ENCODE measurements at regions not wholly inside any gene's neighbourhood (a gene's known extent, or its start where the extent isn't known, plus 50 kb on each side); places are given as distances from the start of the nearest gene placed in this dataset.

DNA sequence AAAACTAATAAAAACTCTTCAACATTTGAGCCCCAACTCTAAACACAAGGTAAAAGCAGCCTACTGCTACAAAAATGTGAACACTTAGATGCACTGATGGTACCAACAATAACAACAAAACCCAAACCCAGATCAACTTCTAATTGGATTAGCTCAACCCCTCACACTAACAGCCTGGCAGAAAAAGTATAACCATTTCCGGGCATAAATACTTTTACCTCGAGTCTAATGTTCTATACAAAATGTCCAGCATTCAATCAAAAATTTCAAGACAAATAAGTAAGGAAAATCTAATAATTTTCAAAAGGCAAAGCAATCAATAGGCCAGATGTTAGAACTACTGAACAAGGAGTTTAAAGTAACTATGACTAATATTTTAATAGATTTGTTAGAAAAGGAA, 303.3 kb downstream of the ARRDC4 start:
- 64 to 79% methylated on average over 2 of the region's 2 CpGs for WGBS, 2 donors

DNA sequence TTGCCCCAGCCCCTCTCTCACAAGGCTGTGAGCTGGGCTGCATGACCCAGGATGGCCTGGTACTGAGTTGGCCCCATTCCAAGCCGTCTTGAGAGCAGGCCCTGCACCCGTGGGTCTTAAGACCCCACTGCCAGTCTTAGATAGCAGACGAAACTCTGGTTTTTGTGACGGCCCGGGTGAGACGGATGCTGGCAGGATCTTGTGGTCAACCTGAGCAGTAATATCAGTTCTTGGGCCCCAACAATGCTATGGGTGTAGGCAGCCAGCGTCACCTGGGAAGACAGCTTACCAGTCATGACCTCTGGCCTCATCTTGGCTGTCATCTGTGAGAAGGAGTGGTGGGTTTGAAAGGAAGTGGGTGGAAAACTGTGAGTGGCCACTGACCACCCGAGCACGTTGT, 305.8 kb downstream of the ARRDC4 start:
- no peak overlapping the region for H3K27ac ChIP-seq
- H3K4me3 ChIP-seq = no peak overlapping the region
- no peaks in the 10 kb centered on the region for H3K36me3 ChIP-seq (replicated peaks in 1 of 2; ENCODE audit: insufficient read depth in 1 of 2, low read depth in 2 of 2)
- intact Hi-C loops (cut with DNase I) = no loop called here
- ATAC-seq (no peak), DNase-seq (no peak)
- WGBS, 2 donors = 72 to 75% methylated on average over 5 to 9 of the region's 9 CpGs
- no peaks in the 10 kb centered on the region for H3K27me3 ChIP-seq
- peaks cover 0 to 7% (median 0%) of the 10 kb centered on the region in 3 donors for H3K9me3 ChIP-seq
- TF ChIP-seq POLR2A (IDR thresholded peaks at IDR 0.05) = no peak
- TF ChIP-seq, protein P1, sequence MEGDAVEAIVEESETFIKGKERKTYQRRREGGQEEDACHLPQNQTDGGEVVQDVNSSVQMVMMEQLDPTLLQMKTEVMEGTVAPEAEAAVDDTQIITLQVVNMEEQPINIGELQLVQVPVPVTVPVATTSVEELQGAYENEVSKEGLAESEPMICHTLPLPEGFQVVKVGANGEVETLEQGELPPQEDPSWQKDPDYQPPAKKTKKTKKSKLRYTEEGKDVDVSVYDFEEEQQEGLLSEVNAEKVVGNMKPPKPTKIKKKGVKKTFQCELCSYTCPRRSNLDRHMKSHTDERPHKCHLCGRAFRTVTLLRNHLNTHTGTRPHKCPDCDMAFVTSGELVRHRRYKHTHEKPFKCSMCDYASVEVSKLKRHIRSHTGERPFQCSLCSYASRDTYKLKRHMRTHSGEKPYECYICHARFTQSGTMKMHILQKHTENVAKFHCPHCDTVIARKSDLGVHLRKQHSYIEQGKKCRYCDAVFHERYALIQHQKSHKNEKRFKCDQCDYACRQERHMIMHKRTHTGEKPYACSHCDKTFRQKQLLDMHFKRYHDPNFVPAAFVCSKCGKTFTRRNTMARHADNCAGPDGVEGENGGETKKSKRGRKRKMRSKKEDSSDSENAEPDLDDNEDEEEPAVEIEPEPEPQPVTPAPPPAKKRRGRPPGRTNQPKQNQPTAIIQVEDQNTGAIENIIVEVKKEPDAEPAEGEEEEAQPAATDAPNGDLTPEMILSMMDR (IDR thresholded peaks at IDR 0.05) = no peak
- H3K4me1 ChIP-seq = no peaks in the 10 kb centered on the region

More for the DNA sequence above, 303.3 kb downstream of the ARRDC4 start:
- Histone ChIP-seq H3K27me3 (no peaks in the 10 kb centered on the region), H3K9me3 (peaks cover 0 to 7% (median 0%) of the 10 kb centered on the region in 3 donors), H3K36me3 (replicated peaks in 1 of 2; ENCODE audit: insufficient read depth in 1 of 2, low read depth in 2 of 2) (no peaks in the 10 kb centered on the region), H3K27ac (no peak overlapping the region), H3K4me3 (no peak overlapping the region), H3K4me1 (no peaks in the 10 kb centered on the region)
- DNase-seq (no peak), ATAC-seq (no peak)
- no peak for TF ChIP-seq POLR2A (IDR thresholded peaks at IDR 0.05)
- TF ChIP-seq, protein P1 (IDR thresholded peaks at IDR 0.05) = no peak
- intact Hi-C loops (cut with DNase I) = no loop called here

DNA sequence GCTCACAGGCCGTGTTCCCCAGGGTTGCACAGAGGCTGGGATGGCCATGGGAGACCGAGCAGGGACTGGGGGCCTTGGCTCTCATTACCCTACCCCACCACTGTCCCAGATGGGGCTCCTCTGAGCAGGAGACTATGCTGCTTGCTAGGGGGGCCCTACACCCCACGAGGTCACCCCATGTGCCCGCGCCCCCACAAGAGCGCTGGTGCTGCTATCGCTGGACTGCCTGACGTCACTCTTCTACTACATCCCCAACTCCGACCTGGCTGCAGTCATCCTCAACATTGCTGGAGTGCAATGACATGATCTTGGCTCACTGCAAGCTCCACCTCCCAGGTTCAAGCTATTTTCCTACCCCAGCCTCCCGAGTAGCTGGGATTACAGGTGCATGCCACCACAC, 307.7 kb downstream of the ARRDC4 start:
- no peak for ATAC-seq
- Histone ChIP-seq H3K9me3 (peaks cover 0 to 5% (median 0%) of the 10 kb centered on the region in 3 donors), H3K27me3 (no peaks in the 10 kb centered on the region), H3K36me3 (replicated peaks in 1 of 2; ENCODE audit: insufficient read depth in 1 of 2, low read depth in 2 of 2) (no peaks in the 10 kb centered on the region), H3K4me3 (no peak overlapping the region), H3K27ac (no peak overlapping the region), H3K4me1 (no peaks in the 10 kb centered on the region)
- DNase-seq = no peak
- TF ChIP-seq POLR2A (IDR thresholded peaks at IDR 0.05) = no peak
- TF ChIP-seq, protein P1 (IDR thresholded peaks at IDR 0.05) = no peak
- WGBS, 2 donors = 76 to 81% methylated on average over 10 of the region's 10 CpGs
- intact Hi-C loops (cut with DNase I) = no loop called here

DNA sequence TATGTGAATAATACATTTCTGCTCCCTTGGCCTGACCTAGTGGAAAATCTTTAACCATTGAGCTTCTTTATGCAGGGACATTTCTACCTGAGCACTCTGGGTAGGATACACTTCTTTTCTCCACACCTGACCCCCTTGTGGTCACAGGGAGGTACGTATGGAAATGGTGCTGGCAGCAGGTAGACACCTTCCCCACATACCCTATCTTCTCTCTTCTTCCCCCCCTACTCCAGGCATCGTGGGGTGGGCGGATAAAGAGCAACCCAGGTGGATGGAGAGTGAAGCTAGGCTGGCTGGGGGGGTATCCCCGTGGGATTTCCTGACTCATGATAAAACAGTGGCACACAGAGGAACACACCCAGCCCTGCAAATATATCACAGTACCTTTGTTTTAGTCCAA, 312.1 kb downstream of the ARRDC4 start:
- H3K27ac ChIP-seq = no peak overlapping the region
- no peaks in the 10 kb centered on the region for H3K4me1 ChIP-seq
- no peaks in the 10 kb centered on the region for H3K36me3 ChIP-seq (replicated peaks in 1 of 2; ENCODE audit: insufficient read depth in 1 of 2, low read depth in 2 of 2)
- H3K27me3 ChIP-seq = no peaks in the 10 kb centered on the region
- TF ChIP-seq, protein P1 (IDR thresholded peaks at IDR 0.05) = no peak
- no peak for TF ChIP-seq POLR2A (IDR thresholded peaks at IDR 0.05)
- no peak overlapping the region for H3K4me3 ChIP-seq
- WGBS, 2 donors = 48 to 57% methylated on average over 4 of the region's 4 CpGs
- DNase-seq (no peak), ATAC-seq (no peak)
- no peaks in the 10 kb centered on the region for H3K9me3 ChIP-seq
- intact Hi-C loops (cut with DNase I) = no loop called here

DNA sequence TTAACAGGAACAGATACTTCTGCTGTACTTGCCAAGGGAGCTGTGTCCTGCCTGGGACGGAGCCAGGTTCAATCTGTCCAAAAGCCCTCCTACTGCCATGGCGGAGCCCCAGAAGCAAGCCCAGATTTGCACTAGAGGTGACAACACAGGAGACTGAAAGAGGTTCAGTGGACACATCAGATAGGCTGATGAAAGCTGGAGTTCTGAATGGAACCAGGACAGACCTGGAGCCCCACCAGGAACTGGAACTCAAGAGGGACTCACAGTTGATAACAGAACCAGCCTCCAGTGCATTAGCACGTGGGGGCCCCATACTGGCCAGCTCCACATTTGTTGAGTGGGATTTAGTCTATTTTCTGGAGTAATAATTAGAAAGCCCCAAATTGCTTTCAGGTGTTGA, 315.5 kb downstream of the ARRDC4 start:
- WGBS, 2 donors = 59 to 68% methylated on average over 3 of the region's 3 CpGs

More for the DNA sequence above, 315.5 kb downstream of the ARRDC4 start:
- no peak for TF ChIP-seq POLR2A (IDR thresholded peaks at IDR 0.05)
- TF ChIP-seq, protein P1 (IDR thresholded peaks at IDR 0.05) = no peak
- H3K4me1 ChIP-seq = no peaks in the 10 kb centered on the region
- no peaks in the 10 kb centered on the region for H3K36me3 ChIP-seq (replicated peaks in 1 of 2; ENCODE audit: insufficient read depth in 1 of 2, low read depth in 2 of 2)
- H3K27me3 ChIP-seq = no peaks in the 10 kb centered on the region
- ATAC-seq (no peak), DNase-seq (no peak)
- H3K27ac ChIP-seq = no peak overlapping the region
- H3K9me3 ChIP-seq = no peaks in the 10 kb centered on the region
- intact Hi-C loops (cut with DNase I) = no loop called here
- H3K4me3 ChIP-seq = no peak overlapping the region
